ENCODE measurements at regions not wholly inside any gene's neighbourhood (a gene's known extent, or its start where the extent isn't known, plus 50 kb on each side); places are given as distances from the start of the nearest gene placed in this dataset.
"Not testable (repeated sequence)": the region's sequence is repeated elsewhere in the genome, so short reads cannot be mapped to it uniquely, and the experiment has no call there.

- no peak for DNase-seq
Observed at GRCh38 chr4:66814277-66814676, 731.0 kb downstream of the CENPC start.

GRCh38 chr4:66805582-66805981, 739.7 kb downstream of the CENPC start:
- DNase-seq, result no peak

- DNase-seq, result no peak
Observed at GRCh38 chr4:66804979-66805378, 740.3 kb downstream of the CENPC start.

- DNase-seq, result no peak
Observed at GRCh38 chr4:66797608-66798007, 747.7 kb downstream of the CENPC start.

GRCh38 chr4:66795724-66796123, 749.6 kb downstream of the CENPC start:
- no peak for DNase-seq

GRCh38 chr4:66794390-66795034, 750.8 kb downstream of the CENPC start:
- DNase-seq, result no peak

GRCh38 chr4:66791686-66792085, 753.6 kb downstream of the CENPC start:
- no peak for DNase-seq

GRCh38 chr4:66785479-66785878, 759.8 kb downstream of the CENPC start:
- no peak for DNase-seq

- DNase-seq, result not testable (repeated sequence)
Observed at GRCh38 chr4:66782751-66783150, 762.6 kb downstream of the CENPC start.

GRCh38 chr4:66777097-66777496, 768.2 kb downstream of the CENPC start:
- no peak for DNase-seq

GRCh38 chr4:66769441-66769840, 775.9 kb downstream of the CENPC start:
- DNase-seq, result no peak

GRCh38 chr4:66767442-66767841, 777.9 kb downstream of the CENPC start:
- DNase-seq, result no peak

GRCh38 chr4:66766557-66766956, 778.7 kb downstream of the CENPC start:
- DNase-seq, result no peak

- DNase-seq, result no peak
Observed at GRCh38 chr4:66750273-66750672, 795.0 kb downstream of the CENPC start.

- not testable (repeated sequence) for DNase-seq
Observed at GRCh38 chr4:66746918-66747317, 798.4 kb downstream of the CENPC start.

GRCh38 chr4:66741081-66741480, 804.2 kb downstream of the CENPC start:
- no peak for DNase-seq

- DNase-seq, result no peak
Observed at GRCh38 chr4:66736606-66737005, 808.7 kb downstream of the CENPC start.

- no peak for DNase-seq
Observed at GRCh38 chr4:66728280-66728679, 817.0 kb downstream of the CENPC start.

- DNase-seq, result not testable (repeated sequence)
Observed at GRCh38 chr4:66712301-66712921, 832.9 kb downstream of the CENPC start.

- DNase-seq, result no peak
Observed at GRCh38 chr4:66704243-66704642, 841.1 kb downstream of the CENPC start.

- DNase-seq, result no peak
Observed at GRCh38 chr4:66694739-66695138, 850.6 kb downstream of the CENPC start.

GRCh38 chr4:66693694-66694093, 851.6 kb downstream of the CENPC start:
- no peak for DNase-seq

- DNase-seq, result no peak
Observed at GRCh38 chr4:66691101-66691500, 854.2 kb downstream of the CENPC start.

GRCh38 chr4:66688674-66689073, 856.6 kb downstream of the CENPC start:
- DNase-seq, result no peak

GRCh38 chr4:66687459-66687858, 857.8 kb downstream of the CENPC start:
- DNase-seq, result no peak

Data from central memory CD4-positive, alpha-beta T cell (primary cell).